ENCODE measurements at regions not wholly inside any gene's neighbourhood (a gene's known extent, or its start where the extent isn't known, plus 50 kb on each side); places are given as distances from the start of the nearest gene placed in this dataset.

GRCh38 chr1:71245246-71245645 lies 164.4 kb upstream of the ZRANB2 start:
- no peak for TF ChIP-seq CTCF (IDR thresholded peaks at IDR 0.05)
- no peak for TF ChIP-seq EP300 (IDR thresholded peaks at IDR 0.05)
